Memory B cell (primary cell): ENCODE measurements at regions not wholly inside any gene's neighbourhood (a gene's known extent, or its start where the extent isn't known, plus 50 kb on each side); places are given as distances from the start of the nearest gene placed in this dataset.

Experiments
- ATAC-seq: fragments of 150-1000 bp; cut with Tn5 transposase; 2 replicates; pipeline ENCODE4 v1.10.0; 2021; ENCODE audit warnings: low read depth, mild to moderate bottlenecking, moderate library complexity
- DNase-seq, 2 donors: peaks; one replicate each; pipeline ENCODE4 v3.0.0; 2022; ENCODE audit warnings: low spot score in 2 of 2
- H3K27ac Mint-ChIP-seq: one replicate; pipeline ENCODE4 v1.8.0; 2022; ENCODE audit warnings: mild to moderate bottlenecking, moderate library complexity, mixed read lengths
- H3K27me3 Mint-ChIP-seq: one replicate; pipeline ENCODE4 v1.8.0; 2022; ENCODE audit warnings: mixed read lengths
- H3K36me3 Mint-ChIP-seq: one replicate; pipeline ENCODE4 v1.8.0; 2022; ENCODE audit warnings: mild to moderate bottlenecking, mixed read lengths
- H3K4me1 Mint-ChIP-seq: one replicate; pipeline ENCODE4 v1.8.0; 2022; ENCODE audit warnings: mixed read lengths
- H3K4me3 Mint-ChIP-seq: one replicate; pipeline ENCODE4 v1.8.0; 2022; ENCODE audit warnings: mild to moderate bottlenecking, moderate library complexity, mixed read lengths
- H3K9me3 Mint-ChIP-seq: one replicate; pipeline ENCODE4 v1.8.0; 2022; ENCODE audit warnings: mixed read lengths

DNA sequence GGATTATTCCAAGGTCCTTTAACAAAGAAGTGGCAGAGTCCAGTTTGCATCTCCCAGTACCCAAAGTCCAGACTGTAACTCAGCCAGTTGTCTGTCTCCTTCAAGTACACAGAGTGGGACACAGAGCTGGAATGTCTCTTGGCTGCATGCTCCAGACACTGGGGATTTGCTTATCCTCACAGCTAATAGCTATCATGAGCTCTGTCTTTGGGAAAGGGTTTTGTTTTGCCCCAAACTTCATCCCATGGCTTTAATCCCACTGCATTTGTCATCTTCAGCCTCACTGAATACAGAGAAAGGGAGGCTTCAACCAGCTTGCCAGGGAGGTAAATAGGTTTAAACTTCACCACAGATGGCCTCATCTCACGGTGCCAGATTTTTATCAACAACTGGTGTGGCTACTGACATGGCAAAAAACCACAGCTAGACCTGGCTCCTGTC is 412.2 kb upstream of the SLC24A2 start:
- H3K9me3 Mint-ChIP-seq = peaks cover 3% of the 10 kb centered on the region
- H3K27ac Mint-ChIP-seq = no peak overlapping the region
- H3K36me3 Mint-ChIP-seq = no peaks in the 10 kb centered on the region
- ATAC-seq = no peak
- no peaks in the 10 kb centered on the region for H3K4me1 Mint-ChIP-seq
- peaks cover 2% of the 10 kb centered on the region for H3K27me3 Mint-ChIP-seq
- no peak overlapping the region for H3K4me3 Mint-ChIP-seq
- DNase-seq = no peak

DNA sequence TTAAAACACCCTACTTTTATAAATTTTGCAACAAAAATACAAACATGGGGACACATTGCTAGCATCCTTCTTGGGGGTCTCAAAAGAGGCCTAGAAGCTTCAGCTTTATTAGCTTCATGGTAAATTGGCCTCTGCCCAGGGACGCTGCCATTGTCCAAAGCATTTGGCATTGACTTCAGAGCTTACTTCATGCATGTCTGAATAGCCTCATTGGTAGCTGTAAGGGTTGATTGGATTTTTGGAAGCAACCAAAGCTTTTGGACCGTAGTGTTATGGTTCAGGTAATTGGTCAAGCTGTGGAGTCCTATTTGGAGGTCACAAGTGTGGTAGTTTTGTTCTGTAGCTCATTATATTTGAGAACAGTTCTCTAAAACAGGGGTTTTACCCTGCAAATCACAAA is 411.7 kb upstream of the SLC24A2 start:
- no peak overlapping the region for H3K27ac Mint-ChIP-seq
- peaks cover 5% of the 10 kb centered on the region for H3K9me3 Mint-ChIP-seq
- no peak for DNase-seq
- peaks cover 2% of the 10 kb centered on the region for H3K27me3 Mint-ChIP-seq
- no peaks in the 10 kb centered on the region for H3K36me3 Mint-ChIP-seq
- no peak for ATAC-seq
- H3K4me3 Mint-ChIP-seq = no peak overlapping the region
- H3K4me1 Mint-ChIP-seq = no peaks in the 10 kb centered on the region

DNA sequence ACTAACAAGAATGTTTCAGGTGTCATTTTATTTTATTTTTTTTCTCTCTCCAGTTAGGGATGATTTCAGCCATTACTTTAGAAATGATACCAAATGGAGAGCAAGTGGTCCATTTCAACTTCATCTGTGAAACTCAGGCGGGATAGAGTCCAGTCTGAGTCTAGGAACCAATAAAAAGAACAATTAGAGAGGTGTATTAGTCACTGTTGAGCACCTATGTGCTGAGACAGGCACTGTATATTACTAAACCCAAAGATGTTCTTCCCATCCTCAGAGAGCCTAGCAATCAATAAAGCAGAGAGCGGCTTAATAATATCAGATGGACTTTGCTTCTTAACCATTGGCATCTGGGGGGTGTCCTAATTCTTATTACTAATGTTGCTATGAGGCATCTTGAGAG is 410.3 kb upstream of the SLC24A2 start:
- H3K27me3 Mint-ChIP-seq = peaks cover 2% of the 10 kb centered on the region
- DNase-seq (no peak), ATAC-seq (no peak)
- peaks cover 7% of the 10 kb centered on the region for H3K9me3 Mint-ChIP-seq
- no peak overlapping the region for H3K27ac Mint-ChIP-seq
- H3K4me1 Mint-ChIP-seq = no peaks in the 10 kb centered on the region
- H3K36me3 Mint-ChIP-seq = no peaks in the 10 kb centered on the region
- no peak overlapping the region for H3K4me3 Mint-ChIP-seq

DNA sequence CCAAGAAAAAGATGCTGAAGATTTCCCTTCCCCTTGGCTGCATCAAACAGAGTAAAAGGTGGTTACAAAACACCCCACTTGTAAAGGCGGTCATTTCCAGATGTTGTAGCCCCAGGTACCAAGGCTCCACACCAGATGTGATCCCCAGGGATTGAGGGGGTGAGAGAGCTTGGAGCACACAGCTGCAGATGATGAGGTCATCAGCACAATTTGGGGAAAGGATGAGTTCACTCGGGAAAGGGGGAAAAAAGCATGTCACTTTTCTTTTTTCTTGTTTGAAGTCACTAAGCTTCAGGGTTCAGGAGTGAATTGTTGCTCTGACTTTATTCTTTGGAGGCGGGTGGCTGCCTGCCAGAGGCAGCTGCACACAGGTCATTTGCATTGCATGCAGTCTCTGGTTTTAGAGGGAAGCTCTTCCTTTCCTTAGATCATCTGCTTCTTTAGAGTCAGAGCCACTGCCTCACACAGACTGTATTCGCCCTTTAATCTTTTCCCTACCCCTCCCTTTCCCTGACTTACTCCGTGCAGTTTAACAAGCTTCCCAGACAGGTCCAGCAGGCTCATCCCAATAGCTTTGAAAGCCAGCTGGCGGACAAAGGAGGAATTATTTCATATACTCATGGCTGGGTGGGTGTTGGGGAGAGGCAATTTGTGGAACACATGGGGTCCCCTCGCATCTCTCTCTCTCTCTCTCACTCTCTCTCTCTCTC is 409.3 kb upstream of the SLC24A2 start:
- Mint-ChIP-seq H3K27me3 (peaks cover 2% of the 10 kb centered on the region), H3K4me3 (no peak overlapping the region), H3K36me3 (no peaks in the 10 kb centered on the region), H3K9me3 (peaks cover 7% of the 10 kb centered on the region), H3K4me1 (no peaks in the 10 kb centered on the region), H3K27ac (no peak overlapping the region)
- no peak for ATAC-seq
- DNase-seq = no peak

DNA sequence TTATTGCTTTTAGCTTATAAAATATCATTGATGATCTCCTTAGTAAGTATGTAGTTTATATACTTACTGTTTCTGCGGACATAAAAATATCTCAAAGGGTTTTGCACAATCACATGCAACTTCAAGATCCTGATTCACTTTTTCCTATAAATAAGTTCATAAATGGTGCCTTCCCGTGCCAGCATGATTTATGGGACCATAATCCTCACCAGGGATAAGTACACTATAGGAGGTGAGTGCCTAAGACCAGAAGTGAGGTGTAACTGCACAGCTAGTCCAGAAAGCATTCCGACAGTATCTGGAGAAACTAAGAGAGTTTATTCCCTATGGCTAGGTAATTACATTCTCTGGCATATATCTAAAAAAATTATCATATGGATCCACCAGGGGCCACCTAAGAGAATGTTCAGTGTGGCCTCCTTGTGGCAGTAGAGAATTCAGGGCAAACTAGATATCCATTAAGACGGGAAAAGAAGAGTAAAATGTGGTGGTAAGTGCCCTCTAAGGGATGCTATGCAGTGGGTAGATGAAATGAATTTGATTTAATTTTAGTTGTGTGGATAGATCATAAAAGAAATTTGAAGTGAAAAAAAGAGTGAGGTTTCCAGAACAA is 402.5 kb upstream of the SLC24A2 start:
- no peak overlapping the region for H3K27ac Mint-ChIP-seq
- H3K27me3 Mint-ChIP-seq = peaks cover 4% of the 10 kb centered on the region
- peaks cover 4% of the 10 kb centered on the region for H3K4me1 Mint-ChIP-seq
- no peaks in the 10 kb centered on the region for H3K36me3 Mint-ChIP-seq
- no peak overlapping the region for H3K4me3 Mint-ChIP-seq
- H3K9me3 Mint-ChIP-seq = peaks cover 5% of the 10 kb centered on the region
- DNase-seq (no peak), ATAC-seq (no peak)

DNA sequence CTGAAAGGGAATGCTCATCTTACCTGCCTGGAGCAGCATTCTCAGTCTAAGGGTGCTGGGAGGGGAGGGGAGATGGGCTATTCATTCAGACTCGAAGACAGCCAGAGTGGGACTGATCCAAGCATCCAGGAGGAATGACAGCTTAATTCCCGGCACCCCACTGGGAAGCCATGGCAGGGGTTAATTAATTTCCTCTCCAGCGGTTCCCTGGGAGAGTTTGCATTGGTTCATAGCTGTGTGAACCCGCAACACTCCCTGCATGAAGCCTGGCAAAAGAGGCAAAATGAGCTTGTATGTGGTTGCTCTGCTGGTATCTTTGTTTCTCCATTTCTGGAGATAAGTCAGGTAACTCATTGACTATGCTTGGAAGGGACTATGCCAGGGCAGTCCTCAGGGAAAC is 401.0 kb upstream of the SLC24A2 start:
- ATAC-seq (no peak), DNase-seq (no peak)
- H3K9me3 Mint-ChIP-seq = peaks cover under 1% of the 10 kb centered on the region
- peaks cover 4% of the 10 kb centered on the region for H3K4me1 Mint-ChIP-seq
- no peak overlapping the region for H3K27ac Mint-ChIP-seq
- H3K36me3 Mint-ChIP-seq = no peaks in the 10 kb centered on the region
- peaks cover 5% of the 10 kb centered on the region for H3K27me3 Mint-ChIP-seq
- no peak overlapping the region for H3K4me3 Mint-ChIP-seq

DNA sequence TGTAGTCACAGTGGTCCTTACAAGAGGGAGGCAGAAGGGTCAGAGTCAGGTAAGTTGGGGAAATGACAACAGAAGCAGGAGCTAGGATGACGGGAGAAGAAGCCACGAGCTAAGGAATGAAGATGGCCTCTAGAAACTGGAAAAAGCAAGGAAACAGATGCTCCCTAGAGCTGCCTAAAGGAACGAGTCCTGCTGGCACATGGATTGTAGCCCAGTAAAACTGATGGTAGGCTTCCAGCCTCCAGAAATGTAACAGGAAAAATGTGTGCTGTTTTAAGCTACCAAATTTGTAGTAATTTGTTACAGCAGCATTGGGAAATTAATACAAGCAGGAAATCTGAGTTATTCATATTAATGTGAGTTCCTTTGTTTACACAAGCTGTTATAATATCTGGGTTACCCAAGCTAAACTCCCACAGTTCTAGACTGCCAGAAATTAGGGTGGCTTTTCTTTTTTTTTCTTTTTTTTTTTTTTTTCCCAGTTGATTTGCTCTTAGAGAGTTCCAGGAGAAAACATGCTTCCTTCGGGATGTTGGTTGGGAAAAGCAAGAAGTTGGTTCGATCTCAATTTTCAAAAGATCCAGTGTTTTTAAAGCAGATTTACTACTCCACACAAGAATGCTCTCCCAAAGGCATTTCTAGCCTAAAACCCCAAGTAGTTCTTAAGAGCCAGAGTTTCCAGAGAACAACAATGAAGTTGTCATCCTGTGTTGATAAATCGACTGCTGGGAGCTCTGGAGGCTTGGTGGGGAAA is 400.0 kb upstream of the SLC24A2 start:
- Mint-ChIP-seq H3K27ac (no peak overlapping the region), H3K36me3 (no peaks in the 10 kb centered on the region), H3K9me3 (peaks cover 2% of the 10 kb centered on the region), H3K27me3 (peaks cover 6% of the 10 kb centered on the region), H3K4me1 (peaks cover 4% of the 10 kb centered on the region), H3K4me3 (no peak overlapping the region)
- DNase-seq (no peak), ATAC-seq (no peak)

DNA sequence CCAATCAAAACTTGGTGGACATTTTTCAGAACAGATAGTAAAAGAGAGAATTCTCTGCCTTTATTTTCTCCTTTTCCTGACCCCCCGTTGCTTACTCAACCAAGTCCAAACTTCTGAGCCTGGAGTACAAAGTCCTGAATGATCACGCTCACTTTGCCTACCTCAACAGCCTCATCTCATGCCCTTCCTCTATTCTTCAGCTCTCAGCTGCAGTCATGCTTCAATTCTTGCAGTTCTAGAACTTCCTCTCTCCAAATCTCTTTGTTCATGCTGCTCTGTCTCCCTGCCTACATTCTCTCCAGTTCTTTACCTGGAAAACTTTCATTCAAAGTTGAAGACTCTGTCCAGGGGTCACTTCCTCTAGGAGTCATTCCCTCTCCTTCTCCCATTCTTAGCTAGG is 398.5 kb upstream of the SLC24A2 start:
- peak; percentile 29 for ATAC-seq
- DNase-seq = no peak
- no peak overlapping the region for H3K4me3 Mint-ChIP-seq
- no peaks in the 10 kb centered on the region for H3K36me3 Mint-ChIP-seq
- H3K4me1 Mint-ChIP-seq = peaks cover 4% of the 10 kb centered on the region
- H3K27ac Mint-ChIP-seq = no peak overlapping the region
- peaks cover 6% of the 10 kb centered on the region for H3K27me3 Mint-ChIP-seq
- peaks cover 5% of the 10 kb centered on the region for H3K9me3 Mint-ChIP-seq

DNA sequence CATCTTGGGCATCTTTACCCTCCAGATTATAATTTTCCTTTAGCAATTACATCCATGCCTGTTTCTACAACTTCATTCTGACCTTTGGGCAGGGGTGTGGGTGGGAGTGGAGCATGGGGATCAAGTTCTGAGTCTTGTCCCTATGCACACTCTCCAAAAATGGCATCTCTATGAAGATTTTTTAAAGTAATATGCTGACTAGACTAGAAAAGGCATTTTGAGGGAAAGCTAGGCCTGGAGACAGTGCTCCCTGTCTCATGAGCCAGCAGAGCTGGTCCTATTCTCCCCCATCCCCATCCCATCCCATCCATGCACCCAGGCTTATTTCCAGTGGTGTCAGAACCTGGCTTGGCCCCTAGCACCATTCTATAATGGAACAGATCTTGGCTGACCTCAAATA is 398.0 kb upstream of the SLC24A2 start:
- Mint-ChIP-seq H3K9me3 (peaks cover 5% of the 10 kb centered on the region), H3K27ac (no peak overlapping the region), H3K4me3 (no peak overlapping the region), H3K4me1 (peaks cover 4% of the 10 kb centered on the region), H3K27me3 (peaks cover 6% of the 10 kb centered on the region), H3K36me3 (no peaks in the 10 kb centered on the region)
- no peak for DNase-seq
- ATAC-seq = no peak

DNA sequence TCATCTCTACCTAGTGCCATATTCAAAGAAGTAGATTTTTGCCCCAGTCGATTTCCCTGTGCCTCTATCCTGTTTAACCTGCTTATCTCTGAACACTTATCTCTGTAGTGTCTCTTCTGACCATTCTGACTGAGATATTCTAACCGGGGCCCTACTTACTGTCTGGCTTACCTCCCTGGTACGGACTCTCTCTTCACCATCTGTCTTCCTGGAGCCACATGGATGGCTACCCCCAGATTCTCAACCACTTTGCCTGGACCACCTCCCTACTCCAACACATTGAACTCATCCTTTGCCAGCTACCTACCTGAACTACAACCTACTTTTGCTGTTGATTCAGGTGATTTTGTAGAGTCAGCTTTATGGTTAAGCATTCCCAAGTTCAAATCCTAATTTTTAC is 397.4 kb upstream of the SLC24A2 start:
- H3K27ac Mint-ChIP-seq = no peak overlapping the region
- H3K27me3 Mint-ChIP-seq = peaks cover 6% of the 10 kb centered on the region
- H3K4me1 Mint-ChIP-seq = peaks cover 4% of the 10 kb centered on the region
- H3K36me3 Mint-ChIP-seq = no peaks in the 10 kb centered on the region
- no peak overlapping the region for H3K4me3 Mint-ChIP-seq
- DNase-seq (no peak), ATAC-seq (no peak)
- peaks cover 5% of the 10 kb centered on the region for H3K9me3 Mint-ChIP-seq

DNA sequence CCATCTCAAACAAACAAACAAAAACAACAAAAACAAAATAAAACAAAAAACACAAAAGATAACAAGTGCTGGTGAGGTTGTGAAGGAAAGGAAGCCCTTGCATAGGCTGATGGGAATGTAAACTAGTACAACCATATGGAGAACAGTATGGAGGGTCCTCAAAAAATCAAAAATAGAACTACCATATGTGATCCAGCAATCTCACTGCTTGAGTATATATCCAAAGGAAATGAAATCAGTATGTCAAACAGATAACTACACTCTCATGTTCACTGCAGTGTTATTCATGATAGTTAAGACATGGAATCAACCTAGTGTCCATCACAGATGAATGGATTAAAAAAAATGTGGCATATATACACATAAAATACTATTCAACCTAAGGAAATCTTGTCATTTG is 395.7 kb upstream of the SLC24A2 start:
- no peak for ATAC-seq
- H3K4me3 Mint-ChIP-seq = no peak overlapping the region

DNA sequence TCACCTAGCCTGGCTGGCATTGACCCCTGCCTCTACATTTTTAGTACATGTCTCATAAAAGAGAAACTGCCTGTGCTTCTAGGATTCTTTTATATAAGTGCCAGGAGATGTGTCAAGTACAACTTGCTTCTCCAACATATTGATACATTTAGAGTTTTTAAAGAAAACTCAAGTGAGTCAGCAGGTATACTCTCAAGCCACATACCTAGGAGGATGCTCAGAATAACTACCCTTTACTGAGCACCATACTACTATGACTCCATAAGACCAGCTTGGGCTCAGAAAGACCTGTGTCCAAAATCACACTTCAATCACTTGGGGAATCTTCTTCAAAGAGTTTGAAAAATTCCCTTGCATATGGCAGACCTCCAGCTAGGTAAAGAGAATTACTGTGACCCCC is 389.8 kb upstream of the SLC24A2 start:
- H3K9me3 Mint-ChIP-seq = peaks cover 4% of the 10 kb centered on the region
- H3K4me3 Mint-ChIP-seq = no peak overlapping the region
- DNase-seq (no peak), ATAC-seq (no peak)
- H3K27ac Mint-ChIP-seq = no peak overlapping the region
- H3K4me1 Mint-ChIP-seq = no peaks in the 10 kb centered on the region
- no peaks in the 10 kb centered on the region for H3K27me3 Mint-ChIP-seq
- H3K36me3 Mint-ChIP-seq = no peaks in the 10 kb centered on the region

More for the DNA sequence above, 395.7 kb upstream of the SLC24A2 start:
- H3K27ac Mint-ChIP-seq = no peak overlapping the region
- peaks cover 6% of the 10 kb centered on the region for H3K27me3 Mint-ChIP-seq
- H3K4me1 Mint-ChIP-seq = peaks cover 4% of the 10 kb centered on the region
- H3K36me3 Mint-ChIP-seq = no peaks in the 10 kb centered on the region
- no peak for DNase-seq
- peaks cover 5% of the 10 kb centered on the region for H3K9me3 Mint-ChIP-seq

DNA sequence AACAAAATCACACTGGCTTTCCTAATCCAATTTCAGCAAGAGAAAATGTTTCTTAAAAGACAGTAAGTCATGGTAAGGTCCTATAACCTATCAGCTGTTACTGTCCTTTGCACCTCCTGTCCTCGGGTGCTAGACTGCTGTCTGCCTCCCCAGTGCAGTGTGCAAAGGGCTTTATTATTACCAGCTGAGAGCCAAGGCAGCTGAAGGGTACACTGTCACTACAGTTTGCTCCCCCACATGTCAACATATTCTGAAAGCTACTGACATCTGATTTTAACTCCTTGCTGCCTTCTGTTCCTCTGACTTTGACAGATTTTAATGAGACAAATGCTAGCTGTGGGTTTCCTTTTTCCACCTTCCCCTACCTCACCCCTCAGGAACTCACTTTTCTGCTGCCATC is 389.4 kb upstream of the SLC24A2 start:
- no peaks in the 10 kb centered on the region for H3K27me3 Mint-ChIP-seq
- ATAC-seq = no peak
- no peak for DNase-seq

DNA sequence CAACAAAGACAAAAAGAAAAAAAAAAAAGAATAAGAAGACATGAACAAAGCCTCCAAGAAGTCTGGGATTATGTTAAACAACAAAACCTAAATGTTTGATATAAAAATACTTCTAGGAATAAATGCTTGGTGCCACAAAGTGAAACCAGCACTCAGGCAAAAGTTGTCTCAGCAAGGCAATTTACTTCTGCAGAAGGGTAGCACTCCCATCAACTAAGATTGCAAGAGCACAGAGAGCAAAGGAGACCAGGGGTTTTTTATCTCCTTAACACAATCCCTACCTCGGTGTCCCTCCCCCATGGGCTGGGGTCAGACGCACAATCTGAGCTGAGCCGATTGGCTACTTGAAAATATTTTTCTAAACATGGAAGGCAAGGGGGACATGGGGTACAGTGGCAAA is 381.3 kb upstream of the SLC24A2 start:
- Mint-ChIP-seq H3K27ac (no peak overlapping the region), H3K36me3 (no peaks in the 10 kb centered on the region), H3K4me1 (no peaks in the 10 kb centered on the region), H3K27me3 (no peaks in the 10 kb centered on the region), H3K9me3 (peaks cover 17% of the 10 kb centered on the region), H3K4me3 (no peak overlapping the region)
- ATAC-seq (no peak), DNase-seq (no peak)

More for the DNA sequence above, 389.4 kb upstream of the SLC24A2 start:
- Mint-ChIP-seq H3K4me1 (no peaks in the 10 kb centered on the region), H3K27ac (no peak overlapping the region), H3K36me3 (no peaks in the 10 kb centered on the region), H3K4me3 (no peak overlapping the region), H3K9me3 (peaks cover 2% of the 10 kb centered on the region)
